ENCODE measurements at regions not wholly inside any gene's neighbourhood (a gene's known extent, or its start where the extent isn't known, plus 50 kb on each side); places are given as distances from the start of the nearest gene placed in this dataset.
A peak's percentile ranks its signal among the peaks of the same experiment; 100 is the strongest.
"Not testable (repeated sequence)": the region's sequence is repeated elsewhere in the genome, so short reads cannot be mapped to it uniquely, and the experiment has no call there.

DNA sequence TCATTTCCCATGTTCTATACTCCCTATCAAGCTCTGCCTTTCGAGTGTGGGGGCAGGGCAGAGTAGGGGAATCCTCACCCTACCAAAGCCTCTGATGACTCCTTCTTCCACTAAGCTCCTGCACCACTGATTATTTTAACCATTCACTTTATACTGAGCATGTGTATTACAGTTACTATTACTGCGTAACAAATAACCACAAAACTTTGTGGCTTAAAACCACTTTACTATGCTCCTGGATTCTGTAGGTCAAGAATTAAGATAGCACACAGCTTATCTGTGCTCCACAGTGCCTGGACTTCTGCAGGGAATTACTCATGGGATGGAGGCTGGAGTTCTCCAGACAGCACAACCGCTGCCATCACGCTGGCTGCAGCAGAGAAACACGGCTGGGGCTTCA, 117.4 kb upstream of the DNAJC10 start:
- DNase-seq: no peak

DNA sequence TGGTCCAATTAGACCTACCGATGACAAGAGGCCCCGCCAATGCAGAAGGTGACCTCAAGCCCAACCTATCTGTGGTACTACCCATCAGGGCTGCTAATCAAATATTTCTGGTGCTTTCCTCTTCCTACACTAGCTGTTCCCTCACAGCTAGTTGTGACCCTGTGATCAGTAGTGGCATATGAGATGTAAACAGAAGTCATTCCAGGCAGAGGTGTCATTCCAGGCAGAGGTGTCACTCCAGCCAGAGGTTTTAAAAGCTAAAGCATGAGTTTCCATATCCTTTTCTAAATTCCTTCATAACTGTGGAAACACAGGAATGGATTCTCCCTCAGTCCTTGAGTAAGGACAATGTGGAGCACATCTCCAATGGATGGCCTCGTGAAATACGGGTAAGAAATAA, 110.9 kb upstream of the DNAJC10 start:
- no peak for DNase-seq

DNA sequence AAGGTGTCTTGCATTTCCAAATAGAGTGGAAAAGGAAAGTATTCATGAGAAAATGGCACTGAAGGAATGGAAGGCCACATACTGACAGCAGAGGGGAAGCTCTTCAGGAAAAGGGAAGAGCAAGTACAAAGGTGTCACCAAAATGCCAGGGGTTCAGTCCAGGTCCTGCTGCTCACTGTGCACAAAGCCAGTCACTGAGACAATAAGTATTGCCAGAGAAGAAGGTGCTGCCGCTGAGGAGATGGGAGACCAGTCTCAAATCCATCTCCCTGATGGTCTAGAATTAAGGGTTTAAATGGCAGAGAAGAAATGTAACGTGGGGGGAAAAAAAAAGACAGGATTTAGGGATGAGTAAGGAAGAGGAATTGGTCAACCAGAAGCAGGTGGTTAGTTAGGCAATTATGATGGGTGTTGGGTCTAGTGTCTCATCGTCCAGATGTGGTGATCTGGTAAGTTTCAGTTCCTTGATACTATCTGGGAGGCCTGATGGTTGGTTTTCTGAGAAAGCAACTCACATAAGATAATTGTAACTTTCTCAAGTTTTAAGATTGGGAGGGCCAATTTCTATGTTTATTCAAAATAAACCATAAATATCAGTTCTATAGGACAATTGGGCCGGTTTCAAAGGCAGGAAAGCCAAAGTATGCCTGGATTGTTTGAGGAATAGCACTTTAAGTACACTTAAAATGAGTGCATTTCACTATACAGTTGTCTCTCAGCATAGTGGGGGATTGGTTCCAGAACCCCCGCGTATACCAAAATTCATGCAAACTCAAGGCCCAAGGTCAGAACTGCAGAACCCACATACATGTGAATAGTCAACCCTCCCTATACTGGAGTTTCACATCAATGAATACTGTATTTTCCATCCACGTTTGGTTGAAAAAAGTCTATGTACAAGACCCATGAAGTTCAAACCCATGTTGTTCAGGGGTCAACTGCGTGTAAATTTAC, 109.1 kb upstream of the DNAJC10 start:
- no peak for DNase-seq

DNA sequence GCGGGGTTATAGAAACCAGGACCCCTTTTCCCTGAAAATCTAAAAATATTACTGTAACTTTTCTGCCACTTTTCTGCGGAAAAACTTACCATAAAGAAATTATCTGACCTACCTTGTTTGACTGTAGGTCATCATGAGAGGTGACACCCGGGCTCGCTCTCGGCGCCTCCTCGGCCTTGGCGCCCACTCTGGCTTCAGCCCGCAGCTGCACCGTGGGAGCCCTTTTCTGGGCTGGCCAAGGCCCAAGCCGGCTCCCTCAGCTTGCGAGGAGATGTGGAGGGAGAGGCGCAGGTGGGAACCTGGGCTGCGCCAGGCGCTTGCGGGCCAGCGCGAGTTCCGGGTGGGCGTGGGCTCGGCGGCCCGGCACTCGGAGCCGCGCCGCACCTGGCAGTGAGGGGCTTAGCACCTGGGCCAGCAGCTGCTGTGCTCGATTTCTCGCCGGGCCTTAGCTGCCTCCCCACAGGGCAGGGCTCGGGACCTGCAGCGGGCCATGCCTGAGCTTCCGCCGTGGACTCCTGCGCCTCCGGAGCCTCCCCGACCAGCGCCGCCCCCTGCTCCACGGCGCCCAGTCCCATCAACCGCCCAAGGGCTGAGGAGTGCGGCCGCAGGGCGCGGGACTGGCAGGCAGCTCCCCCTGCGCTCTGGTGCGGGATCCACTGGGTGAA, 107.7 kb upstream of the DNAJC10 start:
- DNase-seq: no peak

DNA sequence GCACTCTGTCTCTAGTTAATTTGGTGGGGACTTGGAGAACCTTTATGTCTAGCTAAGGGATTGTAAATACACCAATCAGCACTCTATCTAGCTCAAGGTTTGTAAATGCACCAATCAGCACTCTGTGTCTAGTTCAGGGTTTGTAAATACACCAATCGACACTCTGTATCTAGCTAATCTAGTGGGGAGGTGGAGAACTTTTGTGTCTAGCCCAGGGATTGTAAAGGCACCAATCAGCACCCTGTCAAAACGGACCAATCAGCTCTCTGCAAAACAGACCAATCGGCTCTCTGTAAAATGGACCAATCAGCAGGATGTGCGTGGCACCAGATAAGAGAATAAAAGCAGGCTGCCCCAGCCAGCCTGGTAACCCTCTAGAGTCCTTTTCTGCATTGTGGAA, 107.1 kb upstream of the DNAJC10 start:
- DNase-seq: not testable (repeated sequence)

DNA sequence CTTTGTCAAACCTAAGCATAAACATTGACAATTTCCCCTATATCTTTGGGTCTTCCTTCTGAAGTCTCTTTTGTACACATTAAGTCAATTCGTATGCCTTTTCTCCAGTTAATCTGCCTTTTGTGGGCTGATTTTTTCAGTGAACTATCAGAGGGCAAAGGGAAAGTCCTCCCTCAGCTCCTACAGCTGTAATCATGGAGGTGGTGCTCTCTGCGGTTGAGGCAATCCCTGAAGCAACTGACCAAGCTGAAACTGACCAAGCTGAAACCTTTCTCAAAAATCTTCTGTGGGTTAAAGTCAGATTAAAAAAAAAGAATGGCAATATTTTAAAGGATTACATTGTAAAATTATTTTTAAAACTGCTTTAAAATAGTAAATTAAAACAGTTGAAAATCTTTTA, 105.8 kb upstream of the DNAJC10 start:
- DNase-seq: no peak

DNA sequence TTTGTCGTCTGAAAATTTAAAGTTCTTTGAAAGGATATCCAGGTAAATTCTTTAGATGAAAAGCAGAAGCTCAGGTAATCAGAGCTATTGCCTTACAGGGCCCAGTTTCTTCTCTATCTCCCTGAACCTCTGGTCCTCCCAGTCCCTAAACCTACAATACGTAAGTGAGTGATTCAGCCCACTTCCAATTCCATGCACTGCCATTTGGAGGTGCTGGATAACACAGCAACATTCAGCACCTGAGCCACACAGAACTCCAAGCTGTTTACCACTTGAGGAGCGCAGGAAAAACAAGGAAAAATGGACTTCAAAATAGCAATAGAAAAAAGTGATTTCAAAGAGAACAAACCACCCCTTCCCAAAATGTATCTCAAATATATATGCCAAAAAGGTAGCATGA, 105.0 kb upstream of the DNAJC10 start:
- no peak for DNase-seq

DNA sequence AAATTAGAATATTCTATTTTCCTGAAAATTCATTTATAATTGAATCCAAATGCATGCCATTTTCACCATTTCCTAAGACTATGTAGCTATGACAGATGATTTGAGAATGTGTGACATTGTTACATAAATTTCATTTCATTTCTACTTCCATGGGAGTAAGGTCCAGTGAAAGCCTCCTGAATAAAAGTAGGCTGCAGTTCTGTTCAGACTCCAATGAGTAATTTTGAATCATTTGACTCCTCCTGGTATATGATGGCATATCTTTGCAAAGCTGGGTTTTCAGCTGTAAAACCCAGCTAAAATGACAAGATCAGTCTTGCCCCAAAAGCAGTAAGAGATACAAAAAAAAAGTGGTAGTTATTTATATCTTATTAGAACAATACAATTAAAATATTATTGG, 101.0 kb upstream of the DNAJC10 start:
- DNase-seq: no peak

DNA sequence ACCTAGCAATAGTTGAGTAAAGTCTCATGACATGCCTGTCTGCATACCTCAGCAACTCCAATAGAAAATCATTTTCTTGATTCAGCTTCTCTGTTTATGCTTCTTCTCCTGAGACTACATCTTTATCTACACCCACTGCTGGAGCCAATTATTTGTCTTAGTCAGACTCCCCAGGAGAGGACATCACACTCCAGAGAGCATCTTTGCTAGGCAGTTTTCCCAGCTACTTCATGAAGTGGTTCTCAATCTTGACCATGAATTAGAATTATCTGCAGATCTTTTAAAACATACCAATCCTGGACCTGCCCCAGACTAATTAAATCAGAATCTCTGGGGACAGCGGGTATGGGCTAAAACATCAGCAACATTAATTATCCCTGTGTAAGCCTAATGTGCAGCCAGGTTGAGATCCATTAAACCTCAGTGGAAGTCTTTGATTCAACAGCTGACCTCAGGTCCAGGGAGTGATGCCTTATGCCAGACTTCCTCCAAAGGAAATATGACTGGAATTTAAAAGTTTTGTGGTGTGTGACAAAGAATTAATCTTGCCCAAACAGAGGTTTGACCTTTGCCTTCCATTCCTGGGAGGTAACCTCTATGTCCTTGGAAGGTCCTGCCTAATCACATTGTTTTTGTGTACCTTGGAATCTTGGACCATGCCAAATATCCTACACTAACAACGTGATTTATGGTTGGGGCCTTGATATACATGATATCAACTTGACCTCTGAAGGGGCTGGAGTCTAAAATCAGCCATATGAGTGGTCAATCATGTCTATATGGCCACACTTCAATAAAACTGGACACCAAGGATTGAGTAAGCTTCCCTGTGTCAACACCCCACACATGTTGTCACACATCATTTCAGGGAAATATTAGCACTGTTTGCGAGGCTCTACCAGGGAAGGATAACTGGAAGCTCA, 99.3 kb upstream of the DNAJC10 start:
- no peak for DNase-seq

DNA sequence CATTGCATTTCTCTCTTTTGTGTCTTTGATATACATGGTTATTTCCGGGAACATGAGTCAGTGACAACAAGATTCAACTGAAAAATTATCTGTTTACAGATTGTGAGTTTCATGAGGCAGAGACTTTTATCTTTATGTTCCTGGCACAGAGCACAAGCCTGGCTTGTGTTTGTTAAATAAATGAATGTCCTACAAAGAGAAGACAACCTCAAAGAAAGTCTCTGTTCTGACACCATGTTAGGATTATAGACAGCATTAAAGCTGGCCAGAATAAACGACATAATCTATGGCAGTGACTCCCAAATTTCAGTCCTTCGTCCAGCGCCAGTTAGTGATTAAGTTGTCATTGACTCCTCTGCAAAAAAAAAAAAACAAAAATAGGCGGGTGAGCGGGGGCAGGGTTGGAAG, 97.4 kb upstream of the DNAJC10 start:
- no peak for DNase-seq

DNA sequence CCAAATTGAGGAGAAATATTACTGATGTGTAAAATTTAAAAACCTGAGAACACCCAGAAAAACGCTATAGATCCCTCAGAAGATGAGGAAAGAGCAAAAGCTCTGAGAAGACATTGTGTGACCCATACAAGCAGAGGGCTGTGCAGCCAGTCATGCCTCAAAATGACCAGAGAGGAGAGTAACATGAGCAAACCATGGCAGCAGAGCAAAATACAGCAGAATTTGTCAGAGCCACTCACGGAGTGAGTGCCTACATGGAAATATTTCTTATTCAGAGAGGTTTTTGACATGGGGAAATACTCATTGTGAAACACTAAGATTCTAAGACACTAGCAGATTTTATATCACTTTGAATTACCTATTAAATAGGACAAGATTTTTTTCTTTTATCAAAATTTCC, 96.8 kb upstream of the DNAJC10 start:
- DNase-seq: no peak

DNA sequence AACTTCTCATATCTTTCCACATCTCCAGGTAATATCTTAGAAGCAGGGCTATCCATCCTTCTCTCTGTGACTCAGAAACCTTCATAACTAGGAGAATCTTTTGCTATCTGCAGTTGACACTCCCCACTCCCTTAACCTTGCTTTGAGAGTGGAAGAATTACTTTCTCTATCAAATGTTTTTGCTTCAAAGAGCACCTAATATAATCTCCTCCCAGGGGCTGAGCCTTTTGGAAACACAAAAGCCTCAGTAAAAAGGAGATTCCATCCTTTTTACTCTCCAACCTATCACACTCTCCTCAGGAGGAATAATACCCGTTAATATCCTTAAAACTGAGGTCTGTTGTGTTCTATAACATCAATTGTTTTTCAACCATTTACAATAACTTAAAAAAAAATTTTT, 94.9 kb upstream of the DNAJC10 start:
- no peak for DNase-seq

DNA sequence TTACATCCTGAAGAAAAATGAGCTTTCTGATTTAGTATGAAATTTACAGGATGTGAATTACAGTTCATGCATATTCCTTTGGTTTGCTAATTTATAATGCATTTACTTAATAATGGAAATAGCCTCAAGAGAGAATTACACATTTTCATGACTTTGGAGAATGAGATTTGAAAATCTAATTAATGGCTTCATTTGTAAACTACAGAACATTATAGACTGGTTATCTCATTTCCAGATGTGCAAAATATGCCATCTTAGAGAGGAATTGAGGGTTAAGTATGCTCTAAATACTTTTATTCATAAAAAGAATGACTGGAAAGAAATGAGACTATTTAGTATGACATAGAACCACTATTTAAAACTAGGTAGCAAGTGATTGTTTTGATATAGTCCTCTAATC, 94.2 kb upstream of the DNAJC10 start:
- no peak for DNase-seq

DNA sequence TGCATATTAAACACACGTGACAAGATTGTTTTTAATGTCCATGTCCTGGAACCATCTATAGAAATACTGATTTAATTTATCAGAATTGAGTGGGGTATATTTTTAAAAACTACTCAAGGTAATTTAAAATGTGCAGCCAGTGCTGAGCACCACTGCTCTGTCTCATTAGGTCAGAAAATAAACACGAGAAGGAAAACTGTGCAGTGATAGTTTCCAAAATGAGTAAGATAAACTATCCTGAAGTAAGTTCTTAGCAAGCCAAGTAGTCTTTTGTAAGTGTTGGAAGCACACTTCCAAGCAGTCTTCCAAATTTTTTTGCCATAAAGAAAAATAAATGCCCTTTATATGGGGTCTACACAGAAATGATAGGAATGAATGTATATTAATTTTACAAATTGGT, 93.8 kb upstream of the DNAJC10 start:
- DNase-seq: no peak

DNA sequence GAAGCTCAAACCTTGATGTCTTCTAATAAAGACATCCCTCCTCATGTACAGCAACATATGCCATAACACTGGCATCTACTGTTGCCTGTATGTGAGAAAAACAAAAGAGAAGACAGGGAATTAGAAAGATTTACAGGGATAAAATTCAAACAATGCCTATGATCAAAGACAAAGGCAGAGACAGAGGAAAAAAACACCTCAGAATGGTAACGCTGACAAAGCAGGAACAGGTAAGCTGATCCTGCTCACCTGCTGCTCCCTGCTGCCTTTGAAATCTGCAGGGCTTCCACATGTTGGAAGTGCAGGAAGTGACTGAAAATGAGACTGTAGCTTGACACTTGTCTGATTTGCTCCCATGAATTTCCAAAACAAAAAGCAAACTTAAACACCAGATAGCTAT, 90.2 kb upstream of the DNAJC10 start:
- peak; percentile 71 for DNase-seq

DNA sequence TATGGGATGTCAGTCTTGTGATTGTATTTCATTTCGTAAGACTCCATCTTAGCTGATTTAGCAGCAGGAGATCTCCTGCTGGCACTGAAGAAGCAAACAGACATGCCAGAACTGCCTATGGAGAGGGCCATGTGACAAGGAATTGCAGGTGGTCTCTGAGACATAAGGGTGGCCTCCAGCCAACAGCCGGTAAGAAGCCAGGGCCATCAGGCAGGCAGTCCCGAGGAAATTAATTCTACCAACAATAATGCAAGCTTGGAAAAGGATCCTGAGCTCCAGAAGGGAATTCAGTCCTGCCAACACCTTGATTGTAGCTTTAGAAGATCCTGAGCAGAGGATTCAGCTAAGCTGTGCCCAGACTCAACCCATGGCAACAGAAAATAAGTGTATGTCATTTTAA, 87.1 kb upstream of the DNAJC10 start:
- DNase-seq: no peak

DNA sequence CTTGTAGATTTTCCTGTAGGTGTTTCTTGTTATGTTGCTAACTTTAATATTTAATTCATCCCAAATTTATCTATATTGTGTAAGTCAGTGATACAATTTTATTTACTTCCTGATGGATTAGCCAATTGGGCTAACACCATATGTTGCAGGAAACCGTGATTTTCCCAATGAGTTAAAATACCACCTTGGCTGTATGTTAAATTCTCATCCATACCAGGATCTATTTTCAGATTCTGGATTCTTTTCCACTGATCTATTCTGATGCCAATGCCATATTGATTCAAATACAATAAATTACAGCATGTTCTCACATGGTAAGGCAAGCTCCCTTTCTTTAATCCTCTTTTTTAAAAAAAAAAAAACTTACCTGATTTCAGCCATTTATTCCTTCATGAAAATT, 85.8 kb upstream of the DNAJC10 start:
- DNase-seq: no peak

DNA sequence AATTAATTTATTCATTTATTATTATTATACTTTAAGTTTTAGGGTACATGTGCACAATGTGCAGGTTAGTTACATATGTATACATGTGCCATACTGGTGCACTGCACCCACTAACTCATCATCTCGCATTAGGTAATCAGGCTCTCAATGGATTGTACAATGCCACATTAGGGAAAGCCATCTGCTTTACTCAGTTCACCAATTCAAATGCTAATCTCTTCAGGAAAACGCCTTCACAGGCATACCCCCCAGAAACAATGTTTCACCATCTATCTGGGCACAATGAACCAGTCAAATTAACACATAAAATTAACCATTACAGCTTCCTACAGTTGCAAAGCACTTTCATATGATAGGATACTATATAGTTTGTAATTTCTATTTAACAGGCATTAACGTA, 84.8 kb upstream of the DNAJC10 start:
- DNase-seq: no peak

DNA sequence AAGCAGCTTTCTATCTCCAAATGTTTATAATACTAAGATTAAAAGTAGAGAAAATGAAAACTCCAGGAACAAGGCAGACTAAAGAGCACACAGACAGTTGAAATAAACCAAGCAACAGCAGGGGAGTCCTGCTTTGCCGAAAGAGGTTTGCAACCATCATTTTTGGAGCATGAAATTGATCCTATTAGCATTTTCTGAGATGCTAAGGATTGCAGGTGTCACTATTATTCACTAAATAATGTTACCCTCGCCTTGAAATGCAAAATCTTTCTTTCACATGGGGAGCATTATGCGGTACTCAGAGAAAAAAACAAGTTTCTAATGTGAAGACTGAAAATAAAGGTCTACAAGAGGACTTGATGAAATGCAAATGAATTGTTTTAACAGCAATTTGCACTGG, 81.7 kb upstream of the DNAJC10 start:
- DNase-seq: no peak

DNA sequence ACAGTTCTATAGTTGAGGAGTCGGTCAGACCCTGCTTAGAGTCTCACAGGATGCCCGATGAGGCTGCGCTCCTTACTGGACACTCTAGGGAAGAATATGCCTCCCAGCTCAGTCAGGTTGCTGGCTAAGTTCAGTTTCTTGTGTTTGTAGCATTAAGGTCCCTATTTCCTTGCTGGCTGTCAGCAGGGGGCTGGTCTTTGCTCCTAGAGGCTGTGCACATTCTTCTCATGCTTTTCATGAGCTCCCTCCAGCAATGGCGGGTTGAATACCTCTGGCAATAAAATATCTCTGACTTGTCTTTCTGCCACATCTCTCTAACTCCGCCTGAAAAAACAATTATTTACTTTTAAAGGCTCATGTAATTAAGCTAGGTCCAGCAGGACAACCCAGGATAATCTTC, 79.4 kb upstream of the DNAJC10 start:
- DNase-seq: no peak

DNA sequence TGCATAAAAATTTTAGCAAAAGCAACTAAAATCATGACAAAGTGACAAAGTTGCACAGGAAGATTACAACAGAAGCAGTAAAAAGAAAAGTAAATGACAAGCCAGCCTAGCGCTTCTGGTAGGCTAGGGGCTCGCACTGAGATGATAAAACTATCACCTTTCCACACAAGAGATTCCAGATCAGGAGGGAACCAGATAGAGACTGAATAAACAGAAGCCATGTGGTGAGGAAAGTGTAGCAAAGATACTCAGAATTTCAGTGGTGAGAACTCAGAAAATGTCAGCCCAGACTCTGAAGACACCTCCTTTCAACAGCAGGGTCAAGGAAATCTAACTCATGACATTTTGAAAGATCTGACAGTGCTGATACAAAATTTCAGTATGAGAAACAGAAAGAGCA, 77.4 kb upstream of the DNAJC10 start:
- no peak for DNase-seq

DNA sequence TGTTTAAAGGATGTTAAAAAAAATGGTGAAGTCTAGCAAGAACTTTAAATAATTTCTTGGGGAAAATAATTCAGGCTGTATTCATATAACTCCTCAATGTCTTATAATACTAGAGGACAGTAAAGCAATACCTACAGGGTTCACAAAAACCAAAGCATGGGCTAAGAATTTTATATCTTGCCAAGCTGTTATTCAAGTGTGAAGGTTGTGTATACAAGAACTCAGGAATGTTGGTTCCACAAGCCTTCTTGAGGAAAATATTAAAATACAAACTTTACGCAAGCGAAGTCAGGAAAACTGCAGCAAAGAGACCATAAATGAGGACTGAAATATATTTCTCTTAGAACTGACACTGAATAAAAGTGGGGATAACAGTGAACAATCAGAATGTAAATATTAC, 76.1 kb upstream of the DNAJC10 start:
- no peak for DNase-seq

DNA sequence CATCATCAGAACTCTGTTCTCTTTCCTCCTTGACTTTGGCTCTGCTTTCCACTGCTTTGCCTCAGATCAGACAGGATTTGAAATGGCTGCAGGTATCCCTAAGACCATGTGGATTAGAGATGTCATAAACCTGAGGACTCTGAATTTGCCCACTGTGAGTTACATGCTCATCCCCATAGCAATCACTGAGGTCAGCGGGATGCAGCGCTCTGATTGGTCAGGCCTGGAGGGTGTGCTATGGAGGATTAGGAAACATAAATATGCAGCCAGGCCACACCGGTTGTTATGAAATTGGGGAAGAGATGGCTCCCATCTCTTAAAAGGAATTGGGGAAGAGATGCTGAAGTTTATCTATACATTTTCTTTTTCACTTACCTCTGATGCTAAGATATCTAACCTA, 73.7 kb upstream of the DNAJC10 start:
- DNase-seq: no peak
